ENCODE measurements at regions not wholly inside any gene's neighbourhood (a gene's known extent, or its start where the extent isn't known, plus 50 kb on each side); places are given as distances from the start of the nearest gene placed in this dataset.

DNA sequence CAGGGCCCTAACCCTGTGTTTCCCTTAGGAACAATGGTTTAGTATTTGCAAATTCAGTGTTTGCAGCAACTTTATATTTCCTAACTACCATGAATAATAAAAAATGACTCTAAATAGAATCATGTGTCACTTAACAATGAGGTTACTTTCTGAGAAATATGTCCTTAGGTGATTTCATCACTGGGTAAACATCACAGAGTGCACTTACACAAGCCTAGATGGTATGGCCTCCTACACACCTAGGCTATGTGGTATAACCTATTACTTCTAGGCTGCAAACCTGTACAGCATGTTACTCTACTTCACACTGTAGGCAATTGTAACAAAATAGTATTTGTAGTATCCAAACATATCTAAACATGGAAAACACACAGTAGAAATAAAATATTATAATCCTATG lies 1174.6 kb upstream of the LRRTM3 start:
- Histone ChIP-seq H3K27ac (replicated peaks; ENCODE audit: low read length) (no peak overlapping the region), H3K27me3 (ENCODE audit: control insufficient read depth in 3 of 3, insufficient read depth in 3 of 3, low read depth in 1 of 3, low read length in 3 of 3) (no peaks in the 10 kb centered on the region), H3K9me3 (replicated peaks in 1 of 2; ENCODE audit: control insufficient read depth in 2 of 2, insufficient read depth in 1 of 2, low read depth in 1 of 2, low read length in 2 of 2) (no peaks in the 10 kb centered on the region), H3K4ac (ENCODE audit: low read length) (no peak overlapping the region), H3K4me1 (ENCODE audit: control insufficient read depth in 2 of 2, insufficient read depth in 1 of 2, low read depth in 1 of 2, low read length in 2 of 2) (no peaks in the 10 kb centered on the region), H3K79me1 (ENCODE audit: low read depth, low read length) (no peaks in the 10 kb centered on the region), H2AFZ (ENCODE audit: low read length) (no peak overlapping the region), H4K91ac (ENCODE audit: low read depth, low read length, poor library complexity) (no peak overlapping the region), H4K8ac (ENCODE audit: low read depth, low read length) (no peak overlapping the region), H3K18ac (ENCODE audit: low read length) (no peak overlapping the region), H3K14ac (ENCODE audit: low read length) (no peak overlapping the region), H2BK12ac (ENCODE audit: low read length) (no peak overlapping the region), H2BK120ac (ENCODE audit: low read depth, low read length) (no peak overlapping the region), H2BK15ac (ENCODE audit: low read length) (no peak overlapping the region), H3K4me3 (ENCODE audit: low read length in 2 of 2) (no peak overlapping the region), H2BK5ac (ENCODE audit: low read length) (no peak overlapping the region), H2AK5ac (ENCODE audit: low read depth, low read length) (no peak overlapping the region), H3K36me3 (replicated peaks in 1 of 2; ENCODE audit: control insufficient read depth in 2 of 2, insufficient read depth in 2 of 2, low read length in 2 of 2) (no peaks in the 10 kb centered on the region), H3K23ac (ENCODE audit: low read depth, low read length, poor library complexity) (no peak overlapping the region), H3K4me2 (ENCODE audit: insufficient read depth, low read length, poor library complexity, severe bottlenecking) (no peak overlapping the region), H3K9ac (ENCODE audit: low read depth, low read length, poor library complexity) (no peak overlapping the region)
- DNase-seq (ENCODE audit: low spot score): no peak

DNA sequence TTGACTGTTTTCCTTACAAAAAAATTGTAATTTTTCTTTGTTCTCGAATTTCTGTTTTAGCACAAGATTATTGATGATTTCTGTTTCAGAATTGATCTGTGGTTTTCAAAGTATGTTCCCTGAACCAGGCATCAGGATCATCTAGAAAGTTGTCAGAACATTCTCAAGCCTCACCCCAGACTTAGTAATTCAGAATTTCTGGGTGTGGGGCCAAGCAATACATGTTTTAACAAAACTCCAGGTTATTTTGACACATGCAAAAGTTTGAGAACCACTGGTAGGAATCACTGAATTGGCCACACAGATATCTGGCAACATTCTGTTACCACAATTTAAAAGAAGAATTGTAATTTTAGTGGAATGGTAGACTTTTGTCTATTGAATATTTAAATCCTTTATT lies 1173.9 kb upstream of the LRRTM3 start:
- Histone ChIP-seq H3K23ac (ENCODE audit: low read depth, low read length, poor library complexity) (no peak overlapping the region), H3K9ac (ENCODE audit: low read depth, low read length, poor library complexity) (no peak overlapping the region), H4K91ac (ENCODE audit: low read depth, low read length, poor library complexity) (no peak overlapping the region), H3K4me2 (ENCODE audit: insufficient read depth, low read length, poor library complexity, severe bottlenecking) (no peak overlapping the region), H3K9me3 (replicated peaks in 1 of 2; ENCODE audit: control insufficient read depth in 2 of 2, insufficient read depth in 1 of 2, low read depth in 1 of 2, low read length in 2 of 2) (no peaks in the 10 kb centered on the region), H3K14ac (ENCODE audit: low read length) (no peak overlapping the region), H3K4me3 (ENCODE audit: low read length in 2 of 2) (no peak overlapping the region), H4K8ac (ENCODE audit: low read depth, low read length) (no peak overlapping the region), H3K4ac (ENCODE audit: low read length) (no peak overlapping the region), H3K36me3 (replicated peaks in 1 of 2; ENCODE audit: control insufficient read depth in 2 of 2, insufficient read depth in 2 of 2, low read length in 2 of 2) (no peaks in the 10 kb centered on the region), H3K79me1 (ENCODE audit: low read depth, low read length) (no peaks in the 10 kb centered on the region), H2BK15ac (ENCODE audit: low read length) (no peak overlapping the region), H2BK120ac (ENCODE audit: low read depth, low read length) (no peak overlapping the region), H2BK5ac (ENCODE audit: low read length) (no peak overlapping the region), H3K4me1 (ENCODE audit: control insufficient read depth in 2 of 2, insufficient read depth in 1 of 2, low read depth in 1 of 2, low read length in 2 of 2) (no peaks in the 10 kb centered on the region), H3K27me3 (ENCODE audit: control insufficient read depth in 3 of 3, insufficient read depth in 3 of 3, low read depth in 1 of 3, low read length in 3 of 3) (no peaks in the 10 kb centered on the region), H3K27ac (replicated peaks; ENCODE audit: low read length) (no peak overlapping the region), H2AK5ac (ENCODE audit: low read depth, low read length) (no peak overlapping the region), H3K18ac (ENCODE audit: low read length) (no peak overlapping the region), H2AFZ (ENCODE audit: low read length) (no peak overlapping the region), H2BK12ac (ENCODE audit: low read length) (no peak overlapping the region)
- WGBS, 2 donors (ENCODE audit: extremely low coverage in 2 of 2, insufficient read length in 2 of 2, insufficient replicate concordance in 1 of 2): no CpG with 5 or more reads among the region's 1 CpG
- DNase-seq (ENCODE audit: low spot score): no peak

DNA sequence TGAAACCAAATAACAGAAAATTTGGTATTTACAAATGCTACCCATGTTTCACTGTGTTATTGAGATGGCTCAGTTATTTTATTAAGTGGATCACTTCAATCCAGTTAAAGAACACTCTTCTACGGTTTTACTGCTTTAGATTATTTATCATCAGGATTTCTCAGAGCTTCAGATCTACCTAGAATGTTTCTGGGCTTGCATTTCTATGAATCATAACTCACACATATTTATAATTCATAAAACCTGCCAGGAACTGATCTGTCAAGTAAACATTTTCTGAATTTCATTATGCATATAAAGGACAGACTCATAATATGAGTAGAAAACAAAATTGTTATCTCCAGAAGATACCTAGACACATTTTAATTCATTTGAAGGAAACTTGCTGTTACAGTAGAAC lies 1172.3 kb upstream of the LRRTM3 start:
- Histone ChIP-seq H3K23ac (ENCODE audit: low read depth, low read length, poor library complexity) (no peak overlapping the region), H2AK5ac (ENCODE audit: low read depth, low read length) (no peak overlapping the region), H2BK5ac (ENCODE audit: low read length) (no peak overlapping the region), H4K91ac (ENCODE audit: low read depth, low read length, poor library complexity) (no peak overlapping the region), H3K36me3 (replicated peaks in 1 of 2; ENCODE audit: control insufficient read depth in 2 of 2, insufficient read depth in 2 of 2, low read length in 2 of 2) (no peaks in the 10 kb centered on the region), H3K27me3 (ENCODE audit: control insufficient read depth in 3 of 3, insufficient read depth in 3 of 3, low read depth in 1 of 3, low read length in 3 of 3) (no peaks in the 10 kb centered on the region), H2BK120ac (ENCODE audit: low read depth, low read length) (no peak overlapping the region), H3K18ac (ENCODE audit: low read length) (no peak overlapping the region), H4K8ac (ENCODE audit: low read depth, low read length) (no peak overlapping the region), H3K4me2 (ENCODE audit: insufficient read depth, low read length, poor library complexity, severe bottlenecking) (no peak overlapping the region), H3K9me3 (replicated peaks in 1 of 2; ENCODE audit: control insufficient read depth in 2 of 2, insufficient read depth in 1 of 2, low read depth in 1 of 2, low read length in 2 of 2) (no peaks in the 10 kb centered on the region), H3K4me3 (ENCODE audit: low read length in 2 of 2) (no peak overlapping the region), H2BK12ac (ENCODE audit: low read length) (no peak overlapping the region), H3K79me1 (ENCODE audit: low read depth, low read length) (no peaks in the 10 kb centered on the region), H2BK15ac (ENCODE audit: low read length) (no peak overlapping the region), H3K14ac (ENCODE audit: low read length) (no peak overlapping the region), H3K9ac (ENCODE audit: low read depth, low read length, poor library complexity) (no peak overlapping the region), H2AFZ (ENCODE audit: low read length) (no peak overlapping the region), H3K27ac (replicated peaks; ENCODE audit: low read length) (no peak overlapping the region), H3K4me1 (ENCODE audit: control insufficient read depth in 2 of 2, insufficient read depth in 1 of 2, low read depth in 1 of 2, low read length in 2 of 2) (no peaks in the 10 kb centered on the region), H3K4ac (ENCODE audit: low read length) (no peak overlapping the region)
- no peak for DNase-seq (ENCODE audit: low spot score)
- no CpG with 5 or more reads among the region's 1 CpG for WGBS, 2 donors (ENCODE audit: extremely low coverage in 2 of 2, insufficient read length in 2 of 2, insufficient replicate concordance in 1 of 2)

DNA sequence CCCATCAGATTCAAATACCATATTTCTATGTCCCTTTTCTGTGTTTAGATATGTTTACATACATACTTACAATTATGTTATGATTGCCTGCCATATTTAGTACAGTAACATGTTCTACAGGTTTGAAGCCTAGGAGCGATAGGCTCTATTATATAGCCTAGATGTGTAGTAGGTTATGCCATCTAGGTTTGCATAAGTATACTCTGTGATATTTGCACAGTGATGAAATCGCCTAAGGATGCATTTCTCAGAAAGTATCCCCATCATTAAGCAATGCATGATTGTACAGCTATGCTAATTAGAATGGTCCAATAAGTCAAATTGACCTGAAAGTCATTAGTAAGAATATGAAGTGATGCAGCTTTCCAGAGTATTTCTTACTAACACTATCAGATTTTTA lies 1171.7 kb upstream of the LRRTM3 start:
- no peak overlapping the region for H3K27ac ChIP-seq (replicated peaks; ENCODE audit: low read length)
- no peak overlapping the region for H2BK15ac ChIP-seq (ENCODE audit: low read length)
- no CpG with 5 or more reads among the region's 2 CpGs for whole genome bisulfite sequencing, 2 donors (ENCODE audit: extremely low coverage in 2 of 2, insufficient read length in 2 of 2, insufficient replicate concordance in 1 of 2)
- no peak overlapping the region for H2AFZ ChIP-seq (ENCODE audit: low read length)
- H3K4ac ChIP-seq (ENCODE audit: low read length): no peak overlapping the region
- no peak overlapping the region for H4K91ac ChIP-seq (ENCODE audit: low read depth, low read length, poor library complexity)
- H3K4me3 ChIP-seq (ENCODE audit: low read length in 2 of 2): no peak overlapping the region
- no peaks in the 10 kb centered on the region for H3K9me3 ChIP-seq (replicated peaks in 1 of 2; ENCODE audit: control insufficient read depth in 2 of 2, insufficient read depth in 1 of 2, low read depth in 1 of 2, low read length in 2 of 2)
- no peak overlapping the region for H2BK5ac ChIP-seq (ENCODE audit: low read length)
- no peak overlapping the region for H2BK120ac ChIP-seq (ENCODE audit: low read depth, low read length)
- H3K27me3 ChIP-seq (ENCODE audit: control insufficient read depth in 3 of 3, insufficient read depth in 3 of 3, low read depth in 1 of 3, low read length in 3 of 3): no peaks in the 10 kb centered on the region
- no peak overlapping the region for H3K14ac ChIP-seq (ENCODE audit: low read length)
- no peak overlapping the region for H2AK5ac ChIP-seq (ENCODE audit: low read depth, low read length)
- H3K36me3 ChIP-seq (replicated peaks in 1 of 2; ENCODE audit: control insufficient read depth in 2 of 2, insufficient read depth in 2 of 2, low read length in 2 of 2): no peaks in the 10 kb centered on the region
- H3K23ac ChIP-seq (ENCODE audit: low read depth, low read length, poor library complexity): no peak overlapping the region
- no peak overlapping the region for H2BK12ac ChIP-seq (ENCODE audit: low read length)
- no peaks in the 10 kb centered on the region for H3K4me1 ChIP-seq (ENCODE audit: control insufficient read depth in 2 of 2, insufficient read depth in 1 of 2, low read depth in 1 of 2, low read length in 2 of 2)
- H4K8ac ChIP-seq (ENCODE audit: low read depth, low read length): no peak overlapping the region
- H3K79me1 ChIP-seq (ENCODE audit: low read depth, low read length): no peaks in the 10 kb centered on the region
- DNase-seq (ENCODE audit: low spot score): no peak
- H3K9ac ChIP-seq (ENCODE audit: low read depth, low read length, poor library complexity): no peak overlapping the region
- no peak overlapping the region for H3K4me2 ChIP-seq (ENCODE audit: insufficient read depth, low read length, poor library complexity, severe bottlenecking)
- H3K18ac ChIP-seq (ENCODE audit: low read length): no peak overlapping the region

Data from neuronal stem cell (in vitro differentiated cells).